NOMO-1 (cell line): ENCODE measurements at regions not wholly inside any gene's neighbourhood (a gene's known extent, or its start where the extent isn't known, plus 50 kb on each side); places are given as distances from the start of the nearest gene placed in this dataset.

Experiments used
- DNase-seq, 2 experiments: peaks; one replicate each; lab custom pipeline; 2025; ENCODE audit not compliant: unreplicated experiment in 2 of 2; lab: John Stamatoyannopoulos, UW

DNA sequence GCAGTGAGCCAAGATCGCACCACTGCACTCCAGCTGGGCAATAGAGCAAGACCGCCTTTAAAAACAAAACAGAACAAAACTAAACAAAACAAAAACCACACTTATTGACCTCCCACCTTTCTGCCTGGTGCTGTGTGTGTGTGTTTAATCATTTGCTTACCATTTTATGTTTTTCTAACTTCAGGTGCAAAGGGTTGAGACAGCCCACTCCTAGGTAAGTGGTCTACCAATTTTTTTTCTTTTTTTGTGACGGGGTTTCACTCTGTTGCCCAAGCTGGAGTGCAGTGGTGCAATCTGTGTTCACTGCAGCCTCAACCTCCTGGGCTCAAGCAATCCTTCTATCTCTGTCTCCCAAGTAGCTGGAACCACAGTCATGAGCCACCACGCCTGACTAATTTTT, 65.8 kb downstream of the SALL1 start:
- DNase-seq, result no peak

DNA sequence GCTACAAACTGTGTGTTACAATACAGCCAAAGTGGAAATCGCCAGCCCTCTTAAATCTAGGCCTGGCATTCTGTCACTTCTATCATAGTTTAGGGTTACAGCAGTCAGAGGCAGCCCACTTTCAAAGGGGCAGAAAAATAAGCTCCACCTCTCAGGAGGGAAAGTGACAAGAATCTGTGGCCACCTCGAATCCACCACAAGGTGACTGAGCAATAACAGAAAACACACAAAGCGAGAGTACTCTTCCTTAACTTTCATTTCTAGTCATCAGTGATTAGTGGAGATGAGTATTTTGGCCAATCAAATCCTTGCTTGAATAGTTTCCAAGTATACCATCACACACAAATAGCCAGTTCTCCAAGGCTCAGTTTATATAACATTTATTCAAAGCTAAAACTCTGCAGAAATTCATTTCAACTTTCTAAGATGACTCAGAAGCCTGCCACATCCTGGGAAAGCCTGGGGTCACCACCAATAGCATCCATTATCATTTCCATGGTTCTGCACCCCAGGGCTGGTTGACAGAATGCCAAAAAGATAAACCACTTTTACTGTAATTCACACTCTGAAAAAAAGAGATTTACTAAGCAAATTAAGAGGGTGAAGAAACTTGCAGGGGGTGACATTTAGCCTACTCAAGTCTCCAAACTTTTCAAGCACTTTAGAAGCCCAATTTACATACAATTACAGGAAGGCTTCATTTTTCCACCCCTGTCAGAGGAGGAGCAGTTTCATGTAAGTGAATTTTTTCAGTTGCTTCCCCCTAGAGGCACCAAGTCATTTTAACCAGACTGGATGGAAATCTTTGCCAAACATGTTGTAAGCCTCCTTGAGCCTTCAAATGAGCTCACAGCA, 66.8 kb downstream of the SALL1 start:
- DNase-seq, result no peak

DNA sequence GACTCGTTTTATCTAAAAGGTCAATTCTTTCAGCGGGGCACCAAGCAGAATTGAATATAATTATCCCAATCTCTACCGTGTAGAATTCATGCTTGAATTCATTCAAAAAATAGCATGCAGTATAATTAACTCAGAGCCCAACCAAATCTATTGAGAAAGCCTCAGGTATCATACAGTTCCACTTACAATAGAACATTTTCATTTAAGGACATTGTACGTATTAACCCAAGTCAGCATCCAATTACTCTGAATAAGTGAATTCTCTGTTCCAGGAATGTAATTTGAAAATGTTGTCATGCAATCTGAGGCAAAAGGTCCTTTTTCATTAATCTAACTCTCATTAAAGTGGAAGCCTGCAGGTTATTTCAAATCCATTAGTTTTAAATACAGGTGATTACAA, 78.5 kb downstream of the SALL1 start:
- no peak for DNase-seq

DNA sequence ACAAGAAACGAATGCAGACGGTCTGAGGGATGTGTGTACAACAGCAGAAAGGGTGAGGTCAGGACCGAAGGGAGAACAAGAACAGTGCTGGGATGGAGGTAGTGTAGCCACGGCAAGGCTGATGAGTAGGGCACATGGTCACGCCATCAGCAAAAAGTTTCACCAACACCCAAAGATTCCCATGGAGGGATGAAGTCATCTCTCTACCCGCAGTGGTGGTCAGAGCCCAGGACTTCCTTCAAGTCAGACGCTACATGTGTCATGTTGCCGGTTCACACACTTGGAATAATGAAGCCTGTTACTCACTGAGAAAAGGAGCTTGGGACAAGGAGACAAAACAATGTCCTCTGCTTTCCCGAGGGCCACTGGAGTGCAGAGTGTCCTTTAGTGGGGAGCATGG, 79.7 kb downstream of the SALL1 start:
- no peak for DNase-seq

DNA sequence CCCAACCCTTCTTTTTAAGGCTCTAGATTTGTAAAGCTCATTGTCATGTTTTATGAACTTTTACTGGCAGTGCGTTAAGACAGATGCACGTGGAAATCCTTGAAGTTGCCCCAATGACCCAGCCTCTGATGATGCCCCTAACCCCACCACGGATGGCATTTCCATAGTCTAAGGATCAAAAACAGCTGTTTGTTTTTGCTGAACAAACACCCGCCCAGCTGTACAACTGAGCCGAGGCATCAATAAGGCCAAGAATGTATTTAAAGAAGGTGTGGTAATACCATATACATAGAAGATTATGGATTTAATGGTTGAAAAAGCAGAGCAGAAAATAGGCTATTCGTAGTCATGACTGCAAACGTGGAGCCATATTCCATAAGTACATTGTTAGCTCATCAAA, 83.7 kb downstream of the SALL1 start:
- no peak for DNase-seq

DNA sequence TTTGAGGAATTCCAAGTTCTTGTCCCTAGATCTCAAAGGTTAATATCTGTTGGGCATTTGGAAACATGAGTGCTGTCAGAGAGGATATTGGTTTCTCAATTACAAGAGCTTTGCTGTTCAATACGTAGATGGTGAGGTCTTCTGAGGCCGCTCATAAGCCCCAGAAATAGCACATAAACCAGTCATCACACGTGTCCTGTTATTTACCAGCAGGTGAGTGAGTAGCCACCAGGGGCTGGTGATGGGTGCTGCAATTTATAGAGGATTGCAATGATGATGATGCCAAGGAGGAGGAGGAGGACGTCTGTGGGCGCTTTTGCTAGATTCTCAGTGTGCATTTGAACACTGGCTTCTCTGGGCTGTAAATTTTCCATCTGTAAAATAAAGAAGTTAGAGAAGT, 89.0 kb downstream of the SALL1 start:
- no peak for DNase-seq

DNA sequence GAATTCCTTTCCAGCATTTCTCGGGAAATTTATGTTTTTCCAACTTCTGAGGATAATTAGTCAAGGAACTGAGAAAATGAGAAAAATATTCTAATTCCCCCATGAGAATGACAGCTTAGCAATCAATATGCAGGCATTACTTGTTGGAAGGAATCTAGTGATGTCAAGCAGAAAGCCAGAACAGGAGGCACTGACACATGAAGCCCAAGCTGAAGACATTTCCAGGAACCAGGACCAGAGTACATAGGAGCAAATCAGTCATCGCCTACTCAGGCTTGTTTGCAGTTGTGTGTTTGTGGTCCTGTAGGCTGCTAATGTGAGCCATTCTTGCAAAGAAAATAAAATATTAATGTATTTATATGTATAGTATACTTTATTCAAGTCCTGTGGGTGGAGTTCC, 89.7 kb downstream of the SALL1 start:
- no peak for DNase-seq

DNA sequence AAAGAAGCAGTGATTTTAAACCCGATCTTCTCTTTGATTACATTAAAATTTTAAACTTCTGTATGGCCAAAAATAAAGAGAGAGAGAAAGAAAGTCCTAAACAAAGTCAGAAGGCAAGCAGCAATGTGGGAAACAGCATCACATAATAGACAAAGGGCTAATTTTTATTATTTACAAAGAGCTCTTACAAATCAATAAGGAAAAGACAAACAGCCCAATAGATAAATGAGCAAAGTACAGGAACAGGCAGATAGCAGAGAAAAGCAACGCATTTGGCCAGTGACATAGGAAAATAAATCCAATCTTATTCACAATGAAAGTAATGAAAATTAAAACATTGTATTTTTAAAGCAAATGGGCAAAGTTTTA, 93.1 kb downstream of the SALL1 start:
- no peak for DNase-seq

DNA sequence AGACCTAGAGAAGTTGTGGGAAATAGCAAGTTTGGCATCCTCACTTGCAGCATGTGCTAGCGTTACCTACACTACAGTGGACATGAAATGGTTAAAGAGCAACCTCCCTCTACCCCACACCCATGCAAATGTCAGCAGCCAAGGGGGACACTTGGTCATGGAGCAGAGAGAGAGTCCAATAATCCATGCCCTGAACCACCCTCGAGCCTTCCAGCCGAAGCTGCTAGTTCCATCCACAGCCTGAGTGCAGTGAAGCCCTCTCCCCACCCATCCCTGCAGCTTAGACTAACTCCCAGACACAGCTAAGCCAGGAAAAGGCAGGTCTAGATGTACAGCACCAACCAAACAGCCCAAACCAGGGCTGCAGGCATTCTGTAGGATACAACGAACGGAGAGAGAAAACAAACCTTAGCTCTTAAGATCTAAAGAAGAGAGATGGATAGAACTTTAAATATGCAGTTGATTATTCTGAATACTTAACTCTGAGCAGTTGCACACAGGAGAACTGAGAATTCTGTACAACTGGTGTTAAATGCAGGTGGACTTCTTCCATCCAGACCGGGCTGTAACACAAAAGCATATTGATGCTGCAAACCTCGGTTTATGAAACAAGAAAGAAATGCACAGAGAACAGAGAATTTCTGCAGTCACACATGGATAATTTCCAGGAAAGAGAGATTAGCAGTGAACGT, 93.8 kb downstream of the SALL1 start:
- DNase-seq, result no peak

DNA sequence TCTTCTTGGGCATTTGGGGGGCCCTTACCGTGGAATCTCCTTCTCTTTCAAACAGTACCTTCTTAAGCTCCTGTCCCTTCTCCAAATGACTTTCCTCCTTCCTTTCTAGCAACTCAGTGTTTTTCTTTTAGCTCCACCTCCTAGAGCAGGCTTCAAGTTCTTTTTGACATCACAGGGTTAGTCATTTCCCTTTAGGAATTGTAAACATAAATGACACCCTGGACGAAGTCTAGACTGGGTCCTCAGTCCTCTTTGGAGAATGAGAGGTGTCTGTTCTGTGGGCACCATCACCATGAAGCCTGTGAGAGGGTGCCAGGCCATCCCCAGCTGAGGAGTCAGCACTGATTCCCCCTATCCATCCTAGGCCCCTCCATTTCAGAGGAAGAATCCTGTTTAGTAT, 94.7 kb downstream of the SALL1 start:
- no peak for DNase-seq

DNA sequence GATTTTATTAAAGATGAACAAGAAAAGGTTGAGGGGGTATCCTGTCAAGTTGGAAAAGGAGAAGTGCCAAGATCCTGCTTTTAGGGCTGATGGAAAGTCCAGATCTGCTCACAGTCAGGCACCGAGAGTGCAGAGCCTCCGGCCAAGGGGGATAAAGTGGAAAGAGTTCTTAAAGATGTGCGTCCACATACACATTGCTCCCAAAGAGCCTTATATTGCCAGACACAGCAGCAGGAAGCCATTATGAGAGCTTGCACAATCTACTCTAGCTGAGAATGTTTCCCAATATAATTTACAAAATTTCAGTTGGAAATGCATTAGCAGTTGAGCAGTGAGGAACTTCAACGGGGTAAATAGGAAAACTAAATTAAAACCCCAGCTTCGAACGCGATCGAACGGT, 95.6 kb downstream of the SALL1 start:
- peak; percentile 47 to 52 for DNase-seq

DNA sequence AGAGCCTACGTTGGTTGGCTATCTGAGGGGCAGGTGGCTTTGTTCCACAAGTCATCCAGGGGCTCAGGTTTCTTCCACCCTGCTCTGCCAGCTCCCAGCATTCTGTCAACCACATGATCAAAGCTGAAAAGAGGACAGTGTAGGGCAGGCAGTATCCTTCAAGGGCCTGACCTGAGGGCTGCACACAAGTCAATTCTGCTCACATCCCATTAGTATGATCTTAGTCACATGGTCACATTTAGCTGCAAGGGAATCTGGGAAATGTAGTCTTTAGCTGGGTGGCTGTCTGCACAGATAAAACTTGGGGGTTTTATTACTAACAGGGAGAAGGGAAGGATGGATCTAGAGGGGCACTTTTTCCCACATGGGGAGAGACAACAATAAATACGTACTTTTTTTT, 97.3 kb downstream of the SALL1 start:
- DNase-seq, result no peak

DNA sequence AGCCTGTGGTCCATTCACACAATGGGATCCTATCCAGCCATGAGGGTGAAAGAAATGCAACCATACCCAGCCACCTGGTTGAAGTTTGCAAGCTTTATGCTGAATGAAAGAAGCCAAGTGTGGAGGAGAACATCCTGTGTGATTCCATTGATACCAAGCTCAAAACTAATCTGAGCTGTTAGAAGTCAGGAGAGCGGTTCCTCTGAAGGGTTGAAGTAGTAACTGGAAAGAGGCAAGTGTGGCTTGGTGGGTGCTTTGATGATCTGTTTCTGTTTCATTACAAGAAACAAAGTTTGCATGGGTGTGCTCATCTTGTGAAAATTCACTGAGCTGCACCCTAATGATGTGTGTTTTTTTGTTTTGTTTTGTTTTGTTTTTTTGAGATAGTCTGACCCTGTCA, 99.4 kb downstream of the SALL1 start:
- DNase-seq, result no peak

DNA sequence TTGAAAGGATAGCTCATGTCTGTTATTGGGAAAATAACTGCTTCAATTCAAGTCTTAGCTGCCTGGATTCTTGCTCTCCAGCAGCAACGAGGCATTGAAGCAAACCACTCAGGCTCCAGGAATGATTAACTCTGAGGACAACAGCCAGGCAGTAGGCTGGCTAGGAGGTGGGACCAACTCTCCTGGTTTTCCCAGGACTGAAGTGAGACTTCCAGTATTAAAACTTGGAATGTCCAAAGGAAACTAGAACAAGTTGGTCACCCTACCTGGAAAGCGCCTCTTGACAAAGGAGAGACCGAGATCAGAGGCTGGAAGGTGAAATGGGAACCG, 100.7 kb downstream of the SALL1 start:
- no peak for DNase-seq

DNA sequence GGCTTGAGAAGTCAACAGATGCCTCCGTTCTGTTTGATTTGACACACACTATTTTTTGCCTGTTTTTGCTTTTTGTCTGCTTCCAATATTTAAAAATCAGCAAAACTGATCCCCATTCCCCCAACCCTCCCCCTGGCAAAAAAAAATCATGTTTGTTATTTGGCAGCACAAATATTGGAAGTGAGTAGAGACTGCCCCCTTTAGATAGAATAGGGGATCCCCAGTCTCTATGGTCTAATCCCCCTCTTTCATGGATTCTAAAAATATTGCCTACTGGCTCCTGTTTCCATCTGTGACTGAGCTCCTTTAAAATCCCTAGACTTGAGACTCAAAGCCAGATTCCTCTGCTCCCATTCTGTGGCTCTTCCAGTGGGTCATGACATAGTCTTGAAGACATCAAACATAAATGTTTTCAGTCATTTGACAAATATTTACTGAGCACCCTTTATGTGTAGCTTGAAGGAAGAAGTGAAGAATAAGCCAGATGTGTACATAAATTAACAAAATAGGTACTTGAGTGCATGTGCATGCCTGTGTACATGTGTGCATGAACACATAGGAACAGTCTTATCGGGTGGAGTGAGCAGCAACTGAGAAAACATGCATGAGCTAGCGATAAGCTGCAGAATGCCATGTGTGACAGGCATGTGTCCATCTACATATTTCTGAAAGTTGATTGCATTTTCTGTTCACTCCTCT, 101.2 kb downstream of the SALL1 start:
- no peak for DNase-seq

DNA sequence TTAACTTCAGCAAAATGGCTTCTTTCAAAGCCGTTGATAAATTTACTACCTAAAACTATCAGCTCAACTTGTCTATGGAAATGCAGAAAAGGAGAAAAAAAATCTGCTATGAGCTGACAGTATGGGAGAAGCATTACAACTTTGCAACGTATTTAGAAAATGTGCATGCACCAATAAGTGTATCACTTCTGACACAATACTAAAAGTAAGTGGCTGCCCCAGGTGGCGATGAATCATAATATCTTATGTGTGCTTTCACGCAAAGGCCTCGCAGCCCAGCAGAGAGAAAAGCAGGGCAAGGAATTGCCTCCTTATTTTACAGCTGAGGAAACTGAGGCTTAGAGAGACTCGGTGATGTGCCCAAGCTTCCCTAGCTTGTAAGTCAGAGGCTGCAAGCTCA, 101.8 kb downstream of the SALL1 start:
- no peak for DNase-seq

DNA sequence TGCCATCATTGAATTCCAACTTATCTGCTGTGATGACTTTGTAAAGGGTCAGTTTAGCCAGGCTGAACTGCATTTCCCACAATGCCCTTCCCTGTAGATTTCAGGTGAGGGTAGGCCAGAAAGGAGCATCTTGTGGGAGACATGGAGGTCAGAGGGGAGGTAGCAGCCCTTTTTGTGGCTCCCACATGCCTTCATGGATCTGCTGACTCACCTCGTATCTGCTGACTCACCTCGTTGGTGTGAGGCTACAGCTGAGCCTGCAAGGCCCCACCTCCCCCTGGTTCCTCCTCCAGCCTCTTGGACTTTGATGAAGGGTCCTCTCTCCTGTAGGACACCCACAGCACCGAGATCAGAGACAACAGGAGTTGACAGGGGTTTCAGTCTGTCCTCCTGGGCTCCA, 102.5 kb downstream of the SALL1 start:
- peak in 1 of 2 experiments; percentile 9 for DNase-seq

DNA sequence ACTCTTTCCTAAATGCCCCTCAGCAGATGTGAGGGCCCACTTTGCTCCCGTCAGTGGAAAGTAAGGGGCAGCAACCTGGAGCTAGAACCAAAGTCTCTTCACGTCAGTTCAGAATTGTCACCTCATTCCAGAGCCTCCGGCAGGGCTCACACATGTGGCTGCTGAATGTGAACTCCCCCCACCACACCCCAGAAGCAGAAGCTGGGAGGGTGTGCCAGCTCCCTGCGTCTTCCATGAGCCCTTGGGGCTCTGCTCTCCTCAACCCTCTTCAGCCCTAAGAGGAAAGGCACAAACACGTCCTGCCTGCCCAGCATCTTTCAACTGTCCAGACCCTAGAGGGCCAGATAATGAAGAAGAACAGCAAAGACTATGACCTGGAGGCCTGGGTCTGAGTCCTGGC, 105.3 kb downstream of the SALL1 start:
- no peak for DNase-seq

DNA sequence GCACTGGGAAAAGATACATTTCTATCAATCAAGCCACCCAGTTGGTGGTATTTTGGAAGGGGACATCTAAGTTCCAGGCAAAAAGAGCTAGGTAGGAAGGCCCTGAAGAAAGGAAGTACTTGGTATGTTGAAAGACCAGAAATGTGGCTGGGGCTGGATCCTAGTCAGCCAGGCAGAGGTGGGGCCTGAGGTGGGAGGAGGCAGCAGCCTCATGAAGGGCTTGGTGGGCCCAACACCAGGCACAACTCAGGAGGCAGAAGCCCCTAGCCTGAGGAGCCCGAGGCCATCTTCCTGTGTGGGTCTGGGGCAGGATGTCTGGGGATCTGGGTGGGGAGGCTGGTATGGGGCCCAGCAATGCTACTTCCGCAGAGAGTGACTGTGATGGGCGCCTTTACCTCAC, 105.9 kb downstream of the SALL1 start:
- DNase-seq, result peak; percentile 15 to 23

DNA sequence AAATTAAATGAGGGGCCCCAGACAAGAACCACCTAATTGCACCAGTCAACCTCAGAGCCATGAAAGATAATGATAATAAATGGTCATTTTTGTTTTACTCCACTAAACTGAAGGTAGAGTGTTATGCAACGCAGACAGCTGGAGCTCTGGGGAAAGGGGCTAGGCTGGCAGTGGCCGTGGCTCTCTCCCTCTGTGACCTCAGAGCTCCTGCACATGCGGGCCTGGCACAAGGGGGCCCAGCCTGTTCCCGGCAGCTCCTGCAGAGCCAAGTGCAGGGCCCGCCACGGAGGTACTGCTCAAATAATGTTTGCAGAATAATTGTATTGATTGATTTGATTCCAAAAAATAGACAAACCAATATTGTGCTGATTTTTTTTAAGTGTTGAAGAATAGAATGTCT, 109.5 kb downstream of the SALL1 start:
- no peak for DNase-seq

DNA sequence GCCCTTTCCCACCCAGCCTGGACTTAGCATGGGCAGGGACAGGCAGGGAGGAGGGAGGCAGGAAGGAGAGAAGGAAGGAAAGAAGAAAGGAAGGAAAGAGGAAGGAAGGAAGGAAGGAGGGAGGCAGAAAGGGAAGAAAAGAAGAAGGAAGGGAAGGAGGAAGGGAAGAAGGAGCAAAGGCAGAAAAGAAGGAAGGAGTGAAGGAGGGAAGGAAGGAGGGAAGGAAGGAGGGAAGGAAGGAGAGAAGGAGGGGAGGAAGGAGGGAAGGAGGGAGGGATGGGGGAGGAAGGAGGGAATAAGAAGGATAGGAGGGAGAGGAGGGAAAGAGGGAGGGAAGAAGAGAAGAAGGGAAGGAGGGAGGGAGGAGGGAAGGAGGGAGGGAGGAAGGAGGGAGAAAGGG, 110.4 kb downstream of the SALL1 start:
- no peak for DNase-seq
